A673 (cell line): ENCODE measurements at regions not wholly inside any gene's neighbourhood (a gene's known extent, or its start where the extent isn't known, plus 50 kb on each side); places are given as distances from the start of the nearest gene placed in this dataset.

Source experiments
- EZH2 ChIP-seq: fragments of 200-600 bp; sonication (generic); IDR thresholded peaks from 2 replicates; pipeline ENCODE4 v1.6.1; 2017; ENCODE audit warnings: borderline replicate concordance, low read depth, mild to moderate bottlenecking, mixed read lengths, antibody characterized with exemption, low read length; ENCODE audit not compliant: poor library complexity, severe bottlenecking
- TF ChIP-seq, protein P1 (sequence below): fragments of 300-800, 200-600 bp; sonication (generic); conservative IDR thresholded peaks from 2 replicates; pipeline ENCODE4 v1.5.1; 2017; ENCODE audit warnings: low read depth, mild to moderate bottlenecking, antibody characterized with exemption, low read length, moderate library complexity, mixed read lengths

DNA sequence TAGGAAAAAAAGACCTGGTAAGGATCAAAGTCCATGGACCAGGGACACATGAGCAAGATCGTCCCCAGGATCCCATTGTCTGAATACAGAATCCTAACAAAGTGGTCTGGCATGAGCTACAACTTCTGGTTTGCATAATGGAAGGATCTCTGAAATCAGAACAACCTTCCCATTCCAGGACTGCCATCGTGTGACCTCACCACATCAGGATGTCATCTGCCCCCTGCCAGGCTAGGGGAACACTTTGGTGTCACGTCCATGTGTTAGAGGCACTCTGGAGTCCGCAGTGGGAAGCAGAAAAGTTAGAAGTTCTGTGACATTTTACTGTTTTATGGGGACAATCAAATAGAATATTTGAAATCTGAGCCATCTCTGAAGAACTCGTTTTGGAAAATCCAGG is 160.7 kb downstream of the RGS9 start:
- TF ChIP-seq, protein P1, sequence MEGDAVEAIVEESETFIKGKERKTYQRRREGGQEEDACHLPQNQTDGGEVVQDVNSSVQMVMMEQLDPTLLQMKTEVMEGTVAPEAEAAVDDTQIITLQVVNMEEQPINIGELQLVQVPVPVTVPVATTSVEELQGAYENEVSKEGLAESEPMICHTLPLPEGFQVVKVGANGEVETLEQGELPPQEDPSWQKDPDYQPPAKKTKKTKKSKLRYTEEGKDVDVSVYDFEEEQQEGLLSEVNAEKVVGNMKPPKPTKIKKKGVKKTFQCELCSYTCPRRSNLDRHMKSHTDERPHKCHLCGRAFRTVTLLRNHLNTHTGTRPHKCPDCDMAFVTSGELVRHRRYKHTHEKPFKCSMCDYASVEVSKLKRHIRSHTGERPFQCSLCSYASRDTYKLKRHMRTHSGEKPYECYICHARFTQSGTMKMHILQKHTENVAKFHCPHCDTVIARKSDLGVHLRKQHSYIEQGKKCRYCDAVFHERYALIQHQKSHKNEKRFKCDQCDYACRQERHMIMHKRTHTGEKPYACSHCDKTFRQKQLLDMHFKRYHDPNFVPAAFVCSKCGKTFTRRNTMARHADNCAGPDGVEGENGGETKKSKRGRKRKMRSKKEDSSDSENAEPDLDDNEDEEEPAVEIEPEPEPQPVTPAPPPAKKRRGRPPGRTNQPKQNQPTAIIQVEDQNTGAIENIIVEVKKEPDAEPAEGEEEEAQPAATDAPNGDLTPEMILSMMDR: no peak
- TF ChIP-seq EZH2: no peak
